ENCODE measurements at regions not wholly inside any gene's neighbourhood (a gene's known extent, or its start where the extent isn't known, plus 50 kb on each side); places are given as distances from the start of the nearest gene placed in this dataset.

GRCh38 chr2:236348279-236348678 lies 84.1 kb upstream of the ASB18 start:
- no peak overlapping the region for H3K4me3 ChIP-seq
- H3K27ac ChIP-seq = no peak overlapping the region
- no peaks in the 10 kb centered on the region for H3K9me3 ChIP-seq
- H3K36me3 ChIP-seq = no peaks in the 10 kb centered on the region
- TF ChIP-seq, protein P1, sequence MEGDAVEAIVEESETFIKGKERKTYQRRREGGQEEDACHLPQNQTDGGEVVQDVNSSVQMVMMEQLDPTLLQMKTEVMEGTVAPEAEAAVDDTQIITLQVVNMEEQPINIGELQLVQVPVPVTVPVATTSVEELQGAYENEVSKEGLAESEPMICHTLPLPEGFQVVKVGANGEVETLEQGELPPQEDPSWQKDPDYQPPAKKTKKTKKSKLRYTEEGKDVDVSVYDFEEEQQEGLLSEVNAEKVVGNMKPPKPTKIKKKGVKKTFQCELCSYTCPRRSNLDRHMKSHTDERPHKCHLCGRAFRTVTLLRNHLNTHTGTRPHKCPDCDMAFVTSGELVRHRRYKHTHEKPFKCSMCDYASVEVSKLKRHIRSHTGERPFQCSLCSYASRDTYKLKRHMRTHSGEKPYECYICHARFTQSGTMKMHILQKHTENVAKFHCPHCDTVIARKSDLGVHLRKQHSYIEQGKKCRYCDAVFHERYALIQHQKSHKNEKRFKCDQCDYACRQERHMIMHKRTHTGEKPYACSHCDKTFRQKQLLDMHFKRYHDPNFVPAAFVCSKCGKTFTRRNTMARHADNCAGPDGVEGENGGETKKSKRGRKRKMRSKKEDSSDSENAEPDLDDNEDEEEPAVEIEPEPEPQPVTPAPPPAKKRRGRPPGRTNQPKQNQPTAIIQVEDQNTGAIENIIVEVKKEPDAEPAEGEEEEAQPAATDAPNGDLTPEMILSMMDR (IDR thresholded peaks at IDR 0.05) = no peak
- no peak for TF ChIP-seq POLR2A (IDR thresholded peaks at IDR 0.05)
- H3K4me1 ChIP-seq = no peaks in the 10 kb centered on the region
- no peaks in the 10 kb centered on the region for H3K27me3 ChIP-seq
- intact Hi-C loops (cut with DNase I; ENCODE audit: low total_unique reads) = no loop called here
- DNase-seq = no peak

GRCh38 chr2:236348976-236349375 lies 84.8 kb upstream of the ASB18 start:
- Histone ChIP-seq H3K27ac (no peak overlapping the region), H3K9me3 (no peaks in the 10 kb centered on the region), H3K36me3 (no peaks in the 10 kb centered on the region), H3K4me1 (no peaks in the 10 kb centered on the region), H3K27me3 (no peaks in the 10 kb centered on the region), H3K4me3 (no peak overlapping the region)
- no peak for DNase-seq
- intact Hi-C loops (cut with DNase I; ENCODE audit: low total_unique reads) = no loop called here
- no peak for TF ChIP-seq POLR2A (IDR thresholded peaks at IDR 0.05)
- TF ChIP-seq, protein P1 (IDR thresholded peaks at IDR 0.05) = no peak

DNA sequence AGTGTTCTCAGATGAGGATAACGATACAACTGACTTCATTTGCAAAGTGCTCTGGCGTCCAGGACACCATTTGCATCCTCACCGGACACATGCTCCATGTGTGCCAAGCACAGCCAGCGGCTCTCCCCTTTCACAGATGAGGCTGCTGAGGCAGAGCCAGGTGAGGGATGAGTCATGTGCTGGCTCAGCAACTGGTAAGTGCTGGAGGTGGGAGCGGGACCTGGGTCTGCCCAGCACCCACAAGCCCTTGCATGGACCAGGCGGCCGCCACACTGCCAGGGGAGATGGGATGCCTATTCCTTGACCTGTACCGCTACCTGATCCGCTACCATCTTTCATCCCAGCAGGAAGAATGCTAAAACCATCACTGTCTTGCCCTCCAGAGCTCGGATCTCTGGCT lies 86.2 kb upstream of the ASB18 start:
- intact Hi-C loops (cut with DNase I; ENCODE audit: low total_unique reads) = loop anchor here (5.0 kb wide), 1 partner anchor 712 kb away; no protein-coding TSS in a partner anchor
- Histone ChIP-seq H3K4me3 (no peak overlapping the region), H3K4me1 (no peaks in the 10 kb centered on the region), H3K36me3 (no peaks in the 10 kb centered on the region), H3K27me3 (no peaks in the 10 kb centered on the region), H3K9me3 (no peaks in the 10 kb centered on the region), H3K27ac (no peak overlapping the region)
- TF ChIP-seq, protein P1 (IDR thresholded peaks at IDR 0.05) = no peak
- no peak for TF ChIP-seq POLR2A (IDR thresholded peaks at IDR 0.05)
- DNase-seq = no peak

GRCh38 chr2:236351966-236352525 lies 87.8 kb upstream of the ASB18 start:
- DNase-seq = no peak
- Histone ChIP-seq H3K27ac (no peak overlapping the region), H3K4me3 (no peak overlapping the region), H3K36me3 (no peaks in the 10 kb centered on the region), H3K27me3 (no peaks in the 10 kb centered on the region), H3K9me3 (no peaks in the 10 kb centered on the region), H3K4me1 (no peaks in the 10 kb centered on the region)
- TF ChIP-seq, protein P1 (IDR thresholded peaks at IDR 0.05) = no peak
- intact Hi-C loops (cut with DNase I; ENCODE audit: low total_unique reads) = loop anchor here (5.0 kb wide), 1 partner anchor 710 kb away; no protein-coding TSS in a partner anchor

GRCh38 chr2:236352761-236353593 lies 88.8 kb upstream of the ASB18 start:
- no peaks in the 10 kb centered on the region for H3K36me3 ChIP-seq
- no peaks in the 10 kb centered on the region for H3K9me3 ChIP-seq
- intact Hi-C loops (cut with DNase I; ENCODE audit: low total_unique reads) = loop anchor here (5.0 kb wide), 1 partner anchor 709 kb away; no protein-coding TSS in a partner anchor
- H3K4me3 ChIP-seq = no peak overlapping the region
- no peak for DNase-seq
- no peak overlapping the region for H3K27ac ChIP-seq
- no peaks in the 10 kb centered on the region for H3K27me3 ChIP-seq
- H3K4me1 ChIP-seq = no peaks in the 10 kb centered on the region
- TF ChIP-seq, protein P1 (IDR thresholded peaks at IDR 0.05) = peak; percentile 73 to 86 (median 80)
- no peak for TF ChIP-seq POLR2A (IDR thresholded peaks at IDR 0.05)

Data from uterus (tissue), 3 donors.